BE2C (cell line): ENCODE measurements at regions not wholly inside any gene's neighbourhood (a gene's known extent, or its start where the extent isn't known, plus 50 kb on each side); places are given as distances from the start of the nearest gene placed in this dataset.

ENCODE experiments used
- DNase-seq: peaks from one replicate; pipeline ENCODE4 v3.0.0-alpha.2; 2020
- H3K27me3 ChIP-seq: fragments of 250-450 bp; sonication (Bioruptor Pico); 2 replicates; pipeline ENCODE4 v1.5.1; 2020; ENCODE audit warnings: mild to moderate bottlenecking
- H3K36me3 ChIP-seq: fragments of 250-450 bp; sonication (Bioruptor Pico); 2 replicates; pipeline ENCODE4 v1.5.1; 2020; ENCODE audit warnings: mild to moderate bottlenecking
- H3K4me1 ChIP-seq: fragments of 250-450 bp; sonication (Bioruptor Pico); 2 replicates; pipeline ENCODE4 v1.5.1; 2020
- H3K4me3 ChIP-seq: 2 replicates; pipeline ENCODE4 v1.5.1; 2011; ENCODE audit warnings: low read depth, low read length
- H3K9me3 ChIP-seq: fragments of 250-450 bp; sonication (Bioruptor Pico); 2 replicates; pipeline ENCODE4 v1.5.1; 2020
- CTCF ChIP-seq: IDR thresholded peaks from 2 replicates; pipeline ENCODE4 v1.5.1; 2012; ENCODE audit warnings: mild to moderate bottlenecking, low read depth, low read length

- no peak for DNase-seq
- Histone ChIP-seq H3K27me3 (no peaks in the 10 kb centered on the region), H3K36me3 (no peaks in the 10 kb centered on the region), H3K4me1 (no peaks in the 10 kb centered on the region), H3K9me3 (no peaks in the 10 kb centered on the region), H3K4me3 (no peak overlapping the region)
- no peak for TF ChIP-seq CTCF
Observed at GRCh38 chr10:117698809-117699208, 156.3 kb downstream of the EMX2 start.

- Histone ChIP-seq H3K27me3 (no peaks in the 10 kb centered on the region), H3K4me1 (no peaks in the 10 kb centered on the region), H3K36me3 (no peaks in the 10 kb centered on the region), H3K9me3 (no peaks in the 10 kb centered on the region), H3K4me3 (no peak overlapping the region)
- TF ChIP-seq CTCF = no peak
- no peak for DNase-seq
Observed at GRCh38 chr10:117699436-117700075, 157.0 kb downstream of the EMX2 start.

GRCh38 chr10:117710181-117710798 is 167.7 kb downstream of the EMX2 start:
- H3K27me3 ChIP-seq = no peaks in the 10 kb centered on the region
- H3K4me1 ChIP-seq = no peaks in the 10 kb centered on the region
- no peaks in the 10 kb centered on the region for H3K9me3 ChIP-seq
- TF ChIP-seq CTCF = peak; percentile 30
- no peak overlapping the region for H3K4me3 ChIP-seq
- DNase-seq = no peak
- H3K36me3 ChIP-seq = no peaks in the 10 kb centered on the region

- H3K36me3 ChIP-seq = no peaks in the 10 kb centered on the region
- H3K27me3 ChIP-seq = peaks cover 3% of the 10 kb centered on the region; the same call in 1 of the 2 replicates
- TF ChIP-seq CTCF = no peak
- no peaks in the 10 kb centered on the region for H3K9me3 ChIP-seq
- no peak overlapping the region for H3K4me3 ChIP-seq
- no peak for DNase-seq
- no peaks in the 10 kb centered on the region for H3K4me1 ChIP-seq
Observed at GRCh38 chr10:117716889-117717288, 174.3 kb downstream of the EMX2 start.

GRCh38 chr10:117718986-117719920 is 176.7 kb downstream of the EMX2 start:
- DNase-seq = no peak
- H3K4me3 ChIP-seq = no peak overlapping the region
- no peaks in the 10 kb centered on the region for H3K9me3 ChIP-seq
- no peak for TF ChIP-seq CTCF
- H3K4me1 ChIP-seq = no peaks in the 10 kb centered on the region
- H3K27me3 ChIP-seq = peaks cover 3% of the 10 kb centered on the region; the same call in 1 of the 2 replicates
- H3K36me3 ChIP-seq = no peaks in the 10 kb centered on the region
